Effector CD4-positive, alpha-beta T cell (primary cell): ENCODE measurements at regions not wholly inside any gene's neighbourhood (a gene's known extent, or its start where the extent isn't known, plus 50 kb on each side); places are given as distances from the start of the nearest gene placed in this dataset.
A peak's percentile ranks its signal among the peaks of the same experiment; 100 is the strongest.
"Not testable (repeated sequence)": the region's sequence is repeated elsewhere in the genome, so short reads cannot be mapped to it uniquely, and the experiment has no call there.

ENCODE experiments used
- DNase-seq: peaks from one replicate; pipeline ENCODE4 v3.0.0-alpha.2; 2020

- no peak for DNase-seq
These were observed 214.7 kb downstream of the BCAS1 start for GRCh38 chr20:53855733-53856132.

- not testable (repeated sequence) for DNase-seq
These were observed 215.8 kb downstream of the BCAS1 start for GRCh38 chr20:53854609-53854926.

GRCh38 chr20:53853111-53853713 lies 217.2 kb downstream of the BCAS1 start:
- DNase-seq = no peak

GRCh38 chr20:53852691-53853090 lies 217.7 kb downstream of the BCAS1 start:
- no peak for DNase-seq

GRCh38 chr20:53852014-53852413 lies 218.4 kb downstream of the BCAS1 start:
- DNase-seq = no peak

- DNase-seq = no peak
These were observed 220.1 kb downstream of the BCAS1 start for GRCh38 chr20:53850319-53850718.

GRCh38 chr20:53849471-53850059 lies 220.8 kb downstream of the BCAS1 start:
- no peak for DNase-seq

GRCh38 chr20:53848304-53848703 lies 222.1 kb downstream of the BCAS1 start:
- DNase-seq = no peak

- no peak for DNase-seq
These were observed 222.6 kb downstream of the BCAS1 start for GRCh38 chr20:53847837-53848170.

- DNase-seq = no peak
These were observed 223.1 kb downstream of the BCAS1 start for GRCh38 chr20:53847139-53847836.

- DNase-seq = no peak
These were observed 223.8 kb downstream of the BCAS1 start for GRCh38 chr20:53846640-53847039.

- no peak for DNase-seq
These were observed 224.4 kb downstream of the BCAS1 start for GRCh38 chr20:53845980-53846379.

- DNase-seq = no peak
These were observed 226.1 kb downstream of the BCAS1 start for GRCh38 chr20:53844259-53844658.

- no peak for DNase-seq
These were observed 226.7 kb downstream of the BCAS1 start for GRCh38 chr20:53843645-53844044.

- DNase-seq = no peak
These were observed 227.9 kb downstream of the BCAS1 start for GRCh38 chr20:53842301-53843099.

- DNase-seq = no peak
These were observed 228.7 kb downstream of the BCAS1 start for GRCh38 chr20:53841741-53842140.

GRCh38 chr20:53840532-53840931 lies 229.9 kb downstream of the BCAS1 start:
- no peak for DNase-seq

GRCh38 chr20:53839423-53840176 lies 230.8 kb downstream of the BCAS1 start:
- DNase-seq = peak; percentile 22

GRCh38 chr20:53838311-53838868 lies 232.0 kb downstream of the BCAS1 start:
- DNase-seq = no peak

- DNase-seq = no peak
These were observed 233.1 kb downstream of the BCAS1 start for GRCh38 chr20:53837126-53837826.

GRCh38 chr20:53834749-53835148 lies 235.6 kb downstream of the BCAS1 start:
- no peak for DNase-seq

GRCh38 chr20:53834062-53834442 lies 236.3 kb downstream of the BCAS1 start:
- DNase-seq = no peak
